GM18502 (cell line): ENCODE measurements at regions not wholly inside any gene's neighbourhood (a gene's known extent, or its start where the extent isn't known, plus 50 kb on each side); places are given as distances from the start of the nearest gene placed in this dataset.

ENCODE experiments used
- ATAC-seq: cut with Tn5 transposase; IDR thresholded peaks from one replicate; pipeline ENCODE4 v1.9.1; 2021; ENCODE audit warnings: mild to moderate bottlenecking; ENCODE audit not compliant: unreplicated experiment, poor library complexity

GRCh38 chr6:83792846-83793245, 60.3 kb upstream of the RIPPLY2 start:
- no peak for ATAC-seq

- ATAC-seq = no peak
Measured at GRCh38 chr6:83781506-83781905, 71.7 kb upstream of the RIPPLY2 start.

GRCh38 chr6:83770910-83771309, 62.0 kb upstream of the SNAP91 start:
- ATAC-seq = peak; percentile 82

GRCh38 chr6:83769413-83769812, 60.5 kb upstream of the SNAP91 start:
- no peak for ATAC-seq

GRCh38 chr6:83767033-83767432, 58.1 kb upstream of the SNAP91 start:
- ATAC-seq = no peak
